SK-N-MC (cell line): ENCODE measurements at regions not wholly inside any gene's neighbourhood (a gene's known extent, or its start where the extent isn't known, plus 50 kb on each side); places are given as distances from the start of the nearest gene placed in this dataset.

Experiments used
- EZH2 ChIP-seq: fragments of 200-600 bp; sonication (generic); IDR thresholded peaks from one replicate; pipeline ENCODE4 v1.6.1; 2017; ENCODE audit warnings: antibody characterized with exemption
- FOXP2 ChIP-seq: optimal IDR thresholded peaks from 2 replicates; pipeline ENCODE3; 2011; ENCODE audit warnings: mild to moderate bottlenecking, moderate library complexity; ENCODE audit not compliant: insufficient read depth; ENCODE audit errors: extremely low read length, control extremely low read depth
- POLR2AphosphoS5 ChIP-seq: IDR thresholded peaks from 2 replicates; pipeline ENCODE4 v1.6.1; 2012; ENCODE audit warnings: mild to moderate bottlenecking, low read depth, low read length, borderline replicate concordance

GRCh38 chr4:123876143-123876542, 479.5 kb downstream of the SPRY1 start:
- TF ChIP-seq POLR2AphosphoS5 (no peak), EZH2 (no peak), FOXP2 (no peak)
